Ishikawa (cell line): ENCODE measurements at regions not wholly inside any gene's neighbourhood (a gene's known extent, or its start where the extent isn't known, plus 50 kb on each side); places are given as distances from the start of the nearest gene placed in this dataset.
A peak's percentile ranks its signal among the peaks of the same experiment; 100 is the strongest.

ENCODE experiments used
- CEBPB ChIP-seq: IDR thresholded peaks from 2 replicates; pipeline ENCODE4 v1.6.1; 2012
- CREB1 ChIP-seq: IDR thresholded peaks from 2 replicates; pipeline ENCODE4 v1.6.1; 2012; ENCODE audit warnings: low read depth
- EGR1 ChIP-seq: IDR thresholded peaks from 2 replicates; pipeline ENCODE4 v1.6.1; 2012
- EP300 ChIP-seq: IDR thresholded peaks from 2 replicates; pipeline ENCODE4 v1.6.1; 2012; ENCODE audit warnings: borderline replicate concordance
- FOXM1 ChIP-seq: IDR thresholded peaks from 2 replicates; pipeline ENCODE4 v1.6.1; 2012; ENCODE audit warnings: low read depth, borderline replicate concordance
- MAX ChIP-seq: IDR thresholded peaks from 2 replicates; pipeline ENCODE4 v1.6.1; 2012
- NFIC ChIP-seq: IDR thresholded peaks from 2 replicates; pipeline ENCODE4 v1.6.1; 2012
- RAD21 ChIP-seq: IDR thresholded peaks from 2 replicates; pipeline ENCODE4 v1.6.1; 2012; ENCODE audit warnings: low read depth
- REST ChIP-seq: IDR thresholded peaks from 2 replicates; pipeline ENCODE4 v1.6.1; 2012; ENCODE audit warnings: low read depth, mild to moderate bottlenecking
- TAF1 ChIP-seq: IDR thresholded peaks from 2 replicates; pipeline ENCODE4 v1.6.1; 2012; ENCODE audit warnings: low read depth, mild to moderate bottlenecking
- TCF12 ChIP-seq: IDR thresholded peaks from 2 replicates; pipeline ENCODE4 v1.6.1; 2012; ENCODE audit warnings: low read depth
- TEAD4 ChIP-seq: IDR thresholded peaks from 2 replicates; pipeline ENCODE4 v1.6.1; 2012
- USF1 ChIP-seq: IDR thresholded peaks from 2 replicates; pipeline ENCODE4 v1.6.1; 2012
- YY1 ChIP-seq: IDR thresholded peaks from 2 replicates; pipeline ENCODE4 v1.6.1; 2012; ENCODE audit warnings: low read depth
- ZBTB7A ChIP-seq: IDR thresholded peaks from 2 replicates; pipeline ENCODE4 v1.6.1; 2012; ENCODE audit warnings: low read depth

GRCh38 chr2:239462191-239462515 is 61.3 kb upstream of the HDAC4 start:
- TF ChIP-seq CEBPB (no peak), ZBTB7A (no peak), MAX (no peak), FOXM1 (no peak), YY1 (no peak), TAF1 (no peak), EGR1 (no peak), CREB1 (no peak), NFIC (no peak), EP300 (no peak), TEAD4 (no peak), RAD21 (no peak), REST (no peak), USF1 (no peak), TCF12 (no peak)

- TF ChIP-seq TEAD4, result peak; percentile 47
- peak; percentile 59; the same call in 1 of the 2 replicates for TF ChIP-seq YY1
- peak; percentile 74 for TF ChIP-seq EP300
- TF ChIP-seq RAD21, result peak; percentile 2; the same call in 1 of the 2 replicates
- TF ChIP-seq ZBTB7A, result no peak
- peak; percentile 46 for TF ChIP-seq CEBPB
- peak; percentile 29; the same call in 1 of the 2 replicates for TF ChIP-seq MAX
- TF ChIP-seq CREB1, result no peak
- no peak for TF ChIP-seq FOXM1
- TF ChIP-seq NFIC, result peak; percentile 65
- TF ChIP-seq TCF12, result peak; percentile 75; the same call in 1 of the 2 replicates
These were observed 60.7 kb upstream of the HDAC4 start for GRCh38 chr2:239461291-239462190.

- TF ChIP-seq EGR1 (no peak), TEAD4 (no peak), ZBTB7A (no peak), USF1 (no peak), CEBPB (no peak), TCF12 (no peak), CREB1 (no peak), YY1 (no peak), MAX (no peak), REST (no peak), NFIC (no peak), RAD21 (no peak), EP300 (no peak), TAF1 (no peak), FOXM1 (no peak)
These were observed 60.0 kb upstream of the HDAC4 start for GRCh38 chr2:239460780-239461179.

GRCh38 chr2:239459606-239460005 is 58.8 kb upstream of the HDAC4 start:
- TF ChIP-seq TAF1 (no peak), CEBPB (no peak), MAX (no peak), TEAD4 (no peak), TCF12 (no peak), RAD21 (no peak), ZBTB7A (no peak)

GRCh38 chr2:239459056-239459455 is 58.2 kb upstream of the HDAC4 start:
- TF ChIP-seq USF1, result no peak
- no peak for TF ChIP-seq CREB1
- no peak for TF ChIP-seq FOXM1
- TF ChIP-seq TAF1, result no peak
- no peak for TF ChIP-seq NFIC
- TF ChIP-seq TCF12, result no peak
- no peak for TF ChIP-seq ZBTB7A
- no peak for TF ChIP-seq RAD21
- no peak for TF ChIP-seq REST
- no peak for TF ChIP-seq TEAD4
